ENCODE measurements at regions not wholly inside any gene's neighbourhood (a gene's known extent, or its start where the extent isn't known, plus 50 kb on each side); places are given as distances from the start of the nearest gene placed in this dataset.

DNA sequence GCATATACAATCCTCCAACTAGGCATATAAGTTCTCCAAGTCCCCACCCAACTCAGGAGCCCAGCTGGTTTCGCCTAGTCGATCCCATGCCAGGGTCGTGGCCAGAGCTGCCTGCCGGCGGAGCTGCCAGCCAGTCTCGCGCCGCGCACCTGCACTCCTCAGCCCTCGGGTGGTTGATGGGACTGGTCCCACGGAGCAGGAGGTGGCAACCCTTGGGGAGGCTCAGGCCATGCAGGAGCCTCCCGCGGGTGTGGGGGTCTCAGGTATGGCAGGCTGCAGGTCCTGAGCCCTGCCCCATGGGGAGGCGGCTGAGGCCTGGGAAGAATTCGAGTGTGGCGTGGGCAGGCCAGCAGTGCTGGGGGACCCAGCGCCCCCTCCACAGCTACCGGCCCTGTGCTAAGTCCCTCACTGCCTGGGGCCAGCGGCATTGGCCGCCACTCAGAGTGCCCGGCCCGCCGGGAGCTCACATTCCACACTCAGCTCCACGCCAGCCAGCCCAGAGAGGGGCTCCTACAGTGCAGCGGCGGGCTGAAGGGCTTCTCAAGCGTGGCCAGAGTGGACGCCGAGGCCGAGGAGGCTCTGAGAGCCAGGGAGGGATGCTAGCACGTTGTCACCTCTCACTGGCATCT is 1086.4 kb upstream of the PCDH10 start:
- no peak overlapping the region for H3K4me3 ChIP-seq (ENCODE audit: low read depth, low read length)
- TF ChIP-seq, protein P1, sequence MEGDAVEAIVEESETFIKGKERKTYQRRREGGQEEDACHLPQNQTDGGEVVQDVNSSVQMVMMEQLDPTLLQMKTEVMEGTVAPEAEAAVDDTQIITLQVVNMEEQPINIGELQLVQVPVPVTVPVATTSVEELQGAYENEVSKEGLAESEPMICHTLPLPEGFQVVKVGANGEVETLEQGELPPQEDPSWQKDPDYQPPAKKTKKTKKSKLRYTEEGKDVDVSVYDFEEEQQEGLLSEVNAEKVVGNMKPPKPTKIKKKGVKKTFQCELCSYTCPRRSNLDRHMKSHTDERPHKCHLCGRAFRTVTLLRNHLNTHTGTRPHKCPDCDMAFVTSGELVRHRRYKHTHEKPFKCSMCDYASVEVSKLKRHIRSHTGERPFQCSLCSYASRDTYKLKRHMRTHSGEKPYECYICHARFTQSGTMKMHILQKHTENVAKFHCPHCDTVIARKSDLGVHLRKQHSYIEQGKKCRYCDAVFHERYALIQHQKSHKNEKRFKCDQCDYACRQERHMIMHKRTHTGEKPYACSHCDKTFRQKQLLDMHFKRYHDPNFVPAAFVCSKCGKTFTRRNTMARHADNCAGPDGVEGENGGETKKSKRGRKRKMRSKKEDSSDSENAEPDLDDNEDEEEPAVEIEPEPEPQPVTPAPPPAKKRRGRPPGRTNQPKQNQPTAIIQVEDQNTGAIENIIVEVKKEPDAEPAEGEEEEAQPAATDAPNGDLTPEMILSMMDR (conservative IDR thresholded peaks at IDR 0.05; ENCODE audit: low read depth, low read length) = no peak
- no peak for DNase-seq (ENCODE audit: low read depth)

DNA sequence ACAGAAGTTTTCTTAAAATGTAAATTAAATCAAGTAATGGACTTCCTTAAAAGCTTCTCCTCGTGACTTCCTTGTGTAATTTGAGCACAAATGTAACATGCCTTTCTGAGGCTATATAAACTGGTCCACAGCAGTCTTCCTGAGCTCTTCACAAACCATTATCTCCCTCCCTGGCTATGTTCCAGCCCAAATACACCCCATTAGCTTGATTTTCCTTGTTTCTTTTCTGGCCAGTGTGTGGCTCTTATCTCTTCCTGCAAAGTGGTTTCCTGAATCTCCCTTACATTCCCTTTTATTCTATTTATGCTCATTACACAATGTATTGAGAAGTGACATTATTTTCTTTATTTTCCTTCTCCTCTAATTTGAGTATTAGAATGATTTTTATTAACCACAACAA is 1085.3 kb upstream of the PCDH10 start:
- DNase-seq (ENCODE audit: low read depth) = peak; percentile 63
- TF ChIP-seq, protein P1 (conservative IDR thresholded peaks at IDR 0.05; ENCODE audit: low read depth, low read length) = no peak
- no peak overlapping the region for H3K4me3 ChIP-seq (ENCODE audit: low read depth, low read length)

DNA sequence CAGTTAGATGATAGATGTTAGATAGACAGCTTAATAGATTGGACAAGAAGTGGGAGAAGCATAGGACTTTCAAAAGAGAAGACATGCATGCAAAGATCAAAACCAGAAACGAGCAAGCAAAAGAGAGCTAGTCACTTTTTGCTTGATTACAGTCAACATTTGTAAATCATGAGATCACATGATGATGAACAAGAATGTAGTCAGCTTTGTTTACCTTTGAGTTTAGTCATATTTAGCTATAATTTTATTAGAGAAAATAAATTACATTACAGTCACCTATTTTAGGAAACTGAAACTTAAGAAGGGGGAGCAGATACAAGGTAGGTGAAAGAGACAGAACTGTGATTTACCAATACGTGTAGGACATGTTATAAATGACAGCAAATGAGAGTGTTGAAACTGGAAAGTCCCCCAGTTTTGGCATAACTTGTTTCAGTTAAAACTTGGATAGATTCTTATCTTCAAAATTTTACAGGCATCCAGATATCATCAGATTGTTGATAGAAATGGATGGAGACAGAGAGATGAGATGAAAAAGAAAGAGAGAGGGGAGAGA is 1083.1 kb upstream of the PCDH10 start:
- TF ChIP-seq, protein P1 (conservative IDR thresholded peaks at IDR 0.05; ENCODE audit: low read depth, low read length) = no peak
- no peak overlapping the region for H3K4me3 ChIP-seq (ENCODE audit: low read depth, low read length)

DNA sequence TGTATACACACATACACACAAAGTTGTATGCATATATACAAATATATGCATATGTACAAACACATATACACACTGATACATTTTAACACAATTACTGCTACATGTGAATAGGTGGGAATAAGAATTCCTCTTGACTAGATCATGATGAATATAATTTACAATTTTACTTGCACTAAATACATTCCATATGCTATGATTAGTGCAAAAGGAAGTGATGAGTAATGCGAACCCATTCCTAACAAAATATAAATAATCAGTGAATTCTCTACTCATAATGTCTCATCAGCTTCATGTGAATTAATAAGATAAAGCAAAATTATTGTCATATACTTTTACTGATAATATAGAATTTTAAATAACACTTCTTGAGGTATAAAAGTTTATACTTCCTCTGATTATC is 1077.3 kb upstream of the PCDH10 start:
- DNase-seq (ENCODE audit: low read depth) = peak; percentile 33
- TF ChIP-seq, protein P1 (conservative IDR thresholded peaks at IDR 0.05; ENCODE audit: low read depth, low read length) = no peak
- no peak overlapping the region for H3K4me3 ChIP-seq (ENCODE audit: low read depth, low read length)

More for the DNA sequence above, 1083.1 kb upstream of the PCDH10 start:
- DNase-seq (ENCODE audit: low read depth) = peak; percentile 13

DNA sequence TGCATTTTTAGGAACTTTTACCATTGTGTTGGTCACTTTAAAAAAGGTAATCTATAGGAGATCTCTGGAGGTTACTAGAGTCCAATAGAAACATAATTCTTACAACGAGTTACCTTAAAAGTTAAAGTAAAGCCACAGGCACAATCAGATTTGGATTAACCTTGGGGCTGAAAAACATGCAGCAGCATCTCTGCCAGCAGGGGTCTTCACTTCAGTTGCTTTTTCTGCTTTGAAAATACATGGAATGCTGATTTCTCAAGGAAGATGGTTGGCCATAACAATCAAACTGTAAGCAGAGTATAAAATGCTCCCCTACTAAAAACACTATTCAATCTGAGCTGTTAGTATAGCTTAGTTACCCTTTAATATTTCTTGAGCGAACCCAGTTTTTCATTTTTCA is 1072.3 kb upstream of the PCDH10 start:
- H3K4me3 ChIP-seq (ENCODE audit: low read depth, low read length) = no peak overlapping the region
- no peak for DNase-seq (ENCODE audit: low read depth)
- TF ChIP-seq, protein P1 (conservative IDR thresholded peaks at IDR 0.05; ENCODE audit: low read depth, low read length) = peak; percentile 44

DNA sequence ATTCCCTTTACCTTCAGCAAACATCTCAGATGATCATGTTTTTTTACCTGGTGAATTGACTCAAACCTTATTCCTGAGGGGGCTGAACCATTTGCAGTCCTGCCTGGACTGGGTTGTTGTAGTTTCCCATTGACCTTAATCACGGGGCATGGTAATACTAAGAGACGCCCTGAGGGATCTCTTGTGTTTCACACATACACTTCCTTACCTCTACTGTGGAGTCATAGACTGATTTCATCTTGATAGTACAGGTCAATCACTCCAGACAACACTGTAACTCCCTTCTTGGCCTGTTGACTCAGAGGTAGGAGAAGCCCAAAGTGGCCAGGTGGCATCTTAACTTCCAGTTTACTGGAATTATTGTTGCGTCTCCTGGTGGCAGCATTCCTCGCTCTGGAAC is 1064.0 kb upstream of the PCDH10 start:
- H3K4me3 ChIP-seq (ENCODE audit: low read depth, low read length) = no peak overlapping the region
- TF ChIP-seq, protein P1 (conservative IDR thresholded peaks at IDR 0.05; ENCODE audit: low read depth, low read length) = no peak
- no peak for DNase-seq (ENCODE audit: low read depth)

DNA sequence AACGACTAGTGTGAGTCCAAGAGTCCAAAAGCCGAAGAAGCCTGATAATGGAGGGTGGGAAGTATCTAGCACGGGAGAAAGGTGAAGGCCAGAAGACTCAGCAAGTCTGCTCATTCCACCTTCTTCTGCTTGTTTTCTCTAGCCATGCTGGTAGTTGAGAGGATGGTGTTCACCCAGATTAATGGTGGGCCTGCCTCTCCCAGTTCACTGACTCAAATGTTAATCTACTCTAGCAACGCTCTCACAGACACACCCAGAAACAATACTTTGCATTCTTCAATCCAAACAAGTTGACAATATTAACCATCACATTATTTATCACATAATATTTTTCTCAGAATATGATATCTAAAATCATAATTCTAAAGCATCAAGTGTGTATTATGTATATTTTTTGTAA is 1055.1 kb upstream of the PCDH10 start:
- TF ChIP-seq, protein P1 (conservative IDR thresholded peaks at IDR 0.05; ENCODE audit: low read depth, low read length) = no peak
- DNase-seq (ENCODE audit: low read depth) = no peak

More for the DNA sequence above, 1055.1 kb upstream of the PCDH10 start:
- no peak overlapping the region for H3K4me3 ChIP-seq (ENCODE audit: low read depth, low read length)

Measured in choroid plexus epithelial cell (primary cell).